ENCODE measurements at regions not wholly inside any gene's neighbourhood (a gene's known extent, or its start where the extent isn't known, plus 50 kb on each side); places are given as distances from the start of the nearest gene placed in this dataset.

- TF ChIP-seq CTCF (IDR thresholded peaks at IDR 0.05), result no peak
- no peak for TF ChIP-seq POLR2AphosphoS5 (IDR thresholded peaks at IDR 0.05)
- TF ChIP-seq EP300 (IDR thresholded peaks at IDR 0.05), result no peak
- TF ChIP-seq POLR2A (IDR thresholded peaks at IDR 0.05), result no peak
Observed at GRCh38 chr12:46452776-46453175, 80.2 kb upstream of the SLC38A2 start.
